Tibial nerve (tissue), 4 donors: ENCODE measurements at regions not wholly inside any gene's neighbourhood (a gene's known extent, or its start where the extent isn't known, plus 50 kb on each side); places are given as distances from the start of the nearest gene placed in this dataset.

Experiments
- CTCF ChIP-seq, 5 experiments: fragments of 200-600 bp in 3 of 5; fragments of 450-650 bp in 2 of 5; sonication (generic) in 3 of 5; IDR thresholded peaks; one replicate each; pipeline ENCODE4 v1.5.1; 2016 to 2019; ENCODE audit warnings: antibody characterized with exemption in 5 of 5, mild to moderate bottlenecking in 3 of 5, moderate library complexity in 2 of 5
- EP300 ChIP-seq, 2 donors: sonication (generic); formaldehyde crosslinking; IDR thresholded peaks; one replicate each; pipeline ENCODE4 v1.6.1; 2017; ENCODE audit warnings: antibody characterized with exemption in 2 of 2, mild to moderate bottlenecking in 1 of 2

- TF ChIP-seq CTCF (IDR thresholded peaks at IDR 0.05), result no peak
- no peak for TF ChIP-seq EP300 (IDR thresholded peaks at IDR 0.05)
Observed at GRCh38 chr15:47371939-47372338, 345.4 kb upstream of the SEMA6D start.
